Peyer's patch (tissue), 4 donors: ENCODE measurements at regions not wholly inside any gene's neighbourhood (a gene's known extent, or its start where the extent isn't known, plus 50 kb on each side); places are given as distances from the start of the nearest gene placed in this dataset.

Source experiments
- POLR2A ChIP-seq, 2 donors: fragments of 450-650 bp; IDR thresholded peaks; one replicate each; pipeline ENCODE4 v1.5.1; 2017; ENCODE audit warnings: antibody characterized with exemption in 2 of 2, mild to moderate bottlenecking in 2 of 2, moderate library complexity in 2 of 2
- TF ChIP-seq, protein P1 (sequence below), 6 experiments: fragments of 450-650 bp in 4 of 6; fragments of 200-600 bp in 2 of 6; sonication (generic) in 1 of 6; IDR thresholded peaks; one replicate each; pipeline ENCODE4 v1.5.1; 2017 to 2019; ENCODE audit warnings: antibody characterized with exemption in 6 of 6, mild to moderate bottlenecking in 3 of 6, moderate library complexity in 1 of 6

DNA sequence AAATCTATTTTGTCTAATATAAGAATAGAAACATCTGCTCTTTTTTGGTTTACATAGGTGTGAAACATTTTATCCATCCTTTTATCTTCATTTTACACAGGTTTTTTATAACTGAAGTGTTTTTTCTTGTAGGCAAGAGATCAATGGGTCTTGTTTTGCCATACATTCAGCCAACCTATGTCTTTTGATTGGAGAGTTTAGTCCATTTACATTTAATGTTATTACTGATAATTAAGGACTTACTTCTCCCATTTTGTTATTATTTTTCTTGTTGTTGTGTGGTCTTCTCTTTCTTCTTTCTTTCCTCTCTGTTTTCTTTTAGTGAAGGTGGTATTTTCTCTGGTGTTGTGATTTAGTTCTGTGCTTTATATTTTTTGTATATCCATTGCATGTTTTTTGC is 785.3 kb downstream of the ARAP2 start:
- no peak for TF ChIP-seq POLR2A (IDR thresholded peaks at IDR 0.05)
- TF ChIP-seq, protein P1, sequence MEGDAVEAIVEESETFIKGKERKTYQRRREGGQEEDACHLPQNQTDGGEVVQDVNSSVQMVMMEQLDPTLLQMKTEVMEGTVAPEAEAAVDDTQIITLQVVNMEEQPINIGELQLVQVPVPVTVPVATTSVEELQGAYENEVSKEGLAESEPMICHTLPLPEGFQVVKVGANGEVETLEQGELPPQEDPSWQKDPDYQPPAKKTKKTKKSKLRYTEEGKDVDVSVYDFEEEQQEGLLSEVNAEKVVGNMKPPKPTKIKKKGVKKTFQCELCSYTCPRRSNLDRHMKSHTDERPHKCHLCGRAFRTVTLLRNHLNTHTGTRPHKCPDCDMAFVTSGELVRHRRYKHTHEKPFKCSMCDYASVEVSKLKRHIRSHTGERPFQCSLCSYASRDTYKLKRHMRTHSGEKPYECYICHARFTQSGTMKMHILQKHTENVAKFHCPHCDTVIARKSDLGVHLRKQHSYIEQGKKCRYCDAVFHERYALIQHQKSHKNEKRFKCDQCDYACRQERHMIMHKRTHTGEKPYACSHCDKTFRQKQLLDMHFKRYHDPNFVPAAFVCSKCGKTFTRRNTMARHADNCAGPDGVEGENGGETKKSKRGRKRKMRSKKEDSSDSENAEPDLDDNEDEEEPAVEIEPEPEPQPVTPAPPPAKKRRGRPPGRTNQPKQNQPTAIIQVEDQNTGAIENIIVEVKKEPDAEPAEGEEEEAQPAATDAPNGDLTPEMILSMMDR (IDR thresholded peaks at IDR 0.05), result no peak
